MCF 10A (cell line): ENCODE measurements at regions not wholly inside any gene's neighbourhood (a gene's known extent, or its start where the extent isn't known, plus 50 kb on each side); places are given as distances from the start of the nearest gene placed in this dataset.
A peak's percentile ranks its signal among the peaks of the same experiment; 100 is the strongest.

Source experiments
- BruUV-seq: library from RNA; stranded (reverse); fragments of 400-500 nt; replicated peaks from 2 replicates; lab custom pipeline; 2021; lab: Mats Ljungman, UMichigan
- CTCF ChIA-PET: fragments of 300-600 bp; sonication (Branson Sonifier 250); formaldehyde crosslinking; extraction: SDS; loops from one replicate; lab custom pipeline; 2021; ENCODE audit warnings: antibody characterized with exemption, inconsistent platforms; lab: Yijun Ruan, JAX
- POLR2A ChIA-PET: fragments of 300-600, 350-650 bp; sonication (Branson Sonifier 250); formaldehyde crosslinking; extraction: SDS; loops from one replicate; lab custom pipeline; 2020; ENCODE audit warnings: antibody characterized with exemption, inconsistent platforms; lab: Yijun Ruan, JAX
- DNase-seq: peaks from one replicate; pipeline ENCODE4 v3.0.0-alpha.2; 2018; ENCODE audit not compliant: unreplicated experiment
- H3K27ac Mint-ChIP-seq: one replicate; pipeline ENCODE4 v1.8.0; 2022; ENCODE audit warnings: mild to moderate bottlenecking, low read depth, mixed read lengths; ENCODE audit not compliant: unreplicated experiment
- H3K27me3 Mint-ChIP-seq: one replicate; pipeline ENCODE4 v1.8.0; 2022; ENCODE audit warnings: mixed read lengths; ENCODE audit not compliant: insufficient read depth, unreplicated experiment
- H3K36me3 Mint-ChIP-seq: one replicate; pipeline ENCODE4 v1.8.0; 2022; ENCODE audit warnings: mild to moderate bottlenecking, moderate library complexity, mixed read lengths; ENCODE audit not compliant: insufficient read depth, unreplicated experiment
- H3K4me1 Mint-ChIP-seq: one replicate; pipeline ENCODE4 v1.8.0; 2022; ENCODE audit warnings: mixed read lengths; ENCODE audit not compliant: insufficient read depth, unreplicated experiment
- H3K4me3 Mint-ChIP-seq: one replicate; pipeline ENCODE4 v1.8.0; 2022; ENCODE audit warnings: mild to moderate bottlenecking, moderate library complexity, mixed read lengths; ENCODE audit not compliant: unreplicated experiment
- H3K9me3 Mint-ChIP-seq: one replicate; pipeline ENCODE4 v1.8.0; 2022; ENCODE audit warnings: mixed read lengths; ENCODE audit not compliant: unreplicated experiment
- intact Hi-C: fragments of 100-400 bp; cut with micrococcal nuclease; formaldehyde crosslinking; loops from 2 replicates; pipeline ENCODE4 v1.14.1; 2022
- TF ChIP-seq, protein P1 (sequence below): fragments of 200-600 bp; IDR thresholded peaks from one replicate; pipeline ENCODE4 v1.8.0; 2022; ENCODE audit warnings: antibody characterized with exemption, mild to moderate bottlenecking; ENCODE audit not compliant: unreplicated experiment

DNA sequence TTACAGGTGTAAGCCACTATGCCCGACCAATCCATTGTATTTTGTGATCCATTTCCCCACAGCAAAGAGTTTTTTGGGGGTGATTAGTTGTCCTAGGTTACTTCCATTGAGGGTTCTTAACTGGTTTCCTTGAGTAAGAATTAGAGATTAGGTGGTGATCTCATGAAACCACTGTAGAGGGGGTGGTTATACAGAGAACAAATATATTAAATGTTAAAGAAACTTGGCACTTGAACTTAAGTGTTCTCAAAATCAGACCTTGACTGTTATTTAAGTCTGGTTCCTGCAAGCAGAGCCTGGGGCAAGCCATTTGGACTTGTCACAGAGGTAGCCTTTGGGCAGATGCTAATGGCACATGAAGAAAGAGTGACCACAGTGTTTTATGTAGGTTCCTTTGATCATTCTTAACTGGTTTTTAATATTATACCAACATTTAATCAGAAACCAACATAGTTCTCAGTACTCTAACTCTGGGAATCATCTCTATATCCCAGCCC, 288.5 kb downstream of the SOX4 start:
- ChIA-PET POLR2A (no interaction called here), CTCF (interaction anchor here (0.6 kb wide), 1 partner anchor 284 kb away, joined by 5 read pairs; no protein-coding TSS in a partner anchor)
- peaks cover 18% of the 10 kb centered on the region for H3K9me3 Mint-ChIP-seq
- TF ChIP-seq, protein P1, sequence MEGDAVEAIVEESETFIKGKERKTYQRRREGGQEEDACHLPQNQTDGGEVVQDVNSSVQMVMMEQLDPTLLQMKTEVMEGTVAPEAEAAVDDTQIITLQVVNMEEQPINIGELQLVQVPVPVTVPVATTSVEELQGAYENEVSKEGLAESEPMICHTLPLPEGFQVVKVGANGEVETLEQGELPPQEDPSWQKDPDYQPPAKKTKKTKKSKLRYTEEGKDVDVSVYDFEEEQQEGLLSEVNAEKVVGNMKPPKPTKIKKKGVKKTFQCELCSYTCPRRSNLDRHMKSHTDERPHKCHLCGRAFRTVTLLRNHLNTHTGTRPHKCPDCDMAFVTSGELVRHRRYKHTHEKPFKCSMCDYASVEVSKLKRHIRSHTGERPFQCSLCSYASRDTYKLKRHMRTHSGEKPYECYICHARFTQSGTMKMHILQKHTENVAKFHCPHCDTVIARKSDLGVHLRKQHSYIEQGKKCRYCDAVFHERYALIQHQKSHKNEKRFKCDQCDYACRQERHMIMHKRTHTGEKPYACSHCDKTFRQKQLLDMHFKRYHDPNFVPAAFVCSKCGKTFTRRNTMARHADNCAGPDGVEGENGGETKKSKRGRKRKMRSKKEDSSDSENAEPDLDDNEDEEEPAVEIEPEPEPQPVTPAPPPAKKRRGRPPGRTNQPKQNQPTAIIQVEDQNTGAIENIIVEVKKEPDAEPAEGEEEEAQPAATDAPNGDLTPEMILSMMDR, result no peak
- BruUV-seq, result no TSS peak
- no peaks in the 10 kb centered on the region for H3K36me3 Mint-ChIP-seq
- peaks cover 8% of the 10 kb centered on the region for H3K4me1 Mint-ChIP-seq
- no peak for DNase-seq
- intact Hi-C loops, result no loop called here
- H3K27ac Mint-ChIP-seq, result no peak overlapping the region
- H3K27me3 Mint-ChIP-seq, result no peaks in the 10 kb centered on the region
- H3K4me3 Mint-ChIP-seq, result no peak overlapping the region

DNA sequence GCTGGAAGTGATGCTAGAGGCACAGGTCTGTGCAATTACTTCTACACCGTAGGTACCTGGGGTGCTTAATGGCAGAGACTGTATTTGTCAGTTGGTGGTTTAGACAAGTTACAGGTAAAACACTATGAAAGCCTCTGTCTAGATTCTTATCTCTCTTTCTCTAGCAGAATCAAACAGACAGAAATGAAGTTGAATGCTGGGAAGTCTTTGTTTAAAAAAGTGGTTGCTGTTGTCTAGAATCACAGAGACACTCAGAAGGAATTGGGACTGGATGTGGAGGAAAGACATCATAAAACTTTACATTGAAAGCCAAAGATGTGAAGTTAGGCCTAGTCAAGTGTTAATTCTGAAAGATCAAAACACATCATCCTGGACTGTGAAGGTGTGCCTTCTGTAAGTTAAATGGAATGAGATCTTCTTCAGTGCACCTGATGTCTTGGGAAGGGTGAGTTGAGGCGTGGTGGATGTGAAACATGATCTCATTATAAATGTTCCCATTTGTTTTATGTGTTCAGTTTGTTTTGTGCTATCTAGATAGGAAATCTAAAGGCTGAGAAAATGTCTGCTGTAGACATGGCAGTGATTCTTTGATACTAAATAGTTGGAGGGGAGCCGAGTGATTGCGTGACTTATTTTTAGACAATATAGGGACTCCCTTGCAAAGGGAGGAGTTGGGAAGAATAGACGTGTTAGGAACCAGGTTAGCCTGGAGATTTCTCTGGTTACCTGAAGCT, 290.2 kb downstream of the SOX4 start:
- BruUV-seq, result no TSS peak
- no peak for DNase-seq
- H3K27me3 Mint-ChIP-seq, result no peaks in the 10 kb centered on the region
- H3K36me3 Mint-ChIP-seq, result no peaks in the 10 kb centered on the region
- H3K4me3 Mint-ChIP-seq, result no peak overlapping the region
- POLR2A ChIA-PET, result interaction anchor here (1.7 to 3.0 kb wide), 3 partner anchors 14 to 290 kb away, joined by 6 to 14 read pairs (median 7); partner anchors contain the start of gene SOX4
- TF ChIP-seq, protein P1, result no peak
- intact Hi-C loops, result loop anchor here (2.0 kb wide), 1 partner anchor 27 kb away; no protein-coding TSS in a partner anchor
- CTCF ChIA-PET, result no interaction called here
- peaks cover 8% of the 10 kb centered on the region for H3K4me1 Mint-ChIP-seq
- H3K9me3 Mint-ChIP-seq, result peaks cover 10% of the 10 kb centered on the region
- H3K27ac Mint-ChIP-seq, result peak overlapping the region; percentile 11

DNA sequence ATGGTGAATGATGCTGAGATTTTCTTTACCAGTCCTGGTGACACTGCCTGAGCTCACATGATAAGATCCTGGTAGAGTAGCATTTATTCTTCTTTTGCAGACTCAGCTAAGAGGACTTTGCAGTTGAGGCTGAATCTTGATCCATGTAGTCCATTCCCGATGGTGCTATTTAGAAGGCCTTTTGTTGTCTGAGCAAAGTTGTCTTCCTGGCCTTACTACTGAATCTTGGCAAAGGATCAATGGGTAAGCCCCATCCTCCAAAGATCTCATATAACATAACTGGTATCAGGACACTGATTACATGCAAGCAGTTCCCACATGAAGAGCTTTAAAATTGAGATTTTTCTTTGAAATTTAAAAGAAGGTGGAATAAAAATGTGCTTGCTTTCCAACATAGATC, 291.6 kb downstream of the SOX4 start:
- POLR2A ChIA-PET, result interaction anchor here (0.6 to 3.0 kb wide), 14 partner anchors 12 to 291 kb away, joined by 3 to 17 read pairs (median 5); partner anchors contain the start of gene SOX4
- Mint-ChIP-seq H3K27me3 (no peaks in the 10 kb centered on the region), H3K9me3 (peaks cover 8% of the 10 kb centered on the region), H3K36me3 (no peaks in the 10 kb centered on the region), H3K4me3 (no peak overlapping the region), H3K4me1 (peaks cover 8% of the 10 kb centered on the region), H3K27ac (no peak overlapping the region)
- CTCF ChIA-PET, result interaction anchor here (0.6 kb wide), 2 partner anchors 15 to 946 kb away, joined by 3 read pairs; no protein-coding TSS in a partner anchor
- DNase-seq, result no peak
- intact Hi-C loops, result loop anchor here (2.0 kb wide), 1 partner anchor 28 kb away; no protein-coding TSS in a partner anchor
- TF ChIP-seq, protein P1, result no peak
- no TSS peak for BruUV-seq

DNA sequence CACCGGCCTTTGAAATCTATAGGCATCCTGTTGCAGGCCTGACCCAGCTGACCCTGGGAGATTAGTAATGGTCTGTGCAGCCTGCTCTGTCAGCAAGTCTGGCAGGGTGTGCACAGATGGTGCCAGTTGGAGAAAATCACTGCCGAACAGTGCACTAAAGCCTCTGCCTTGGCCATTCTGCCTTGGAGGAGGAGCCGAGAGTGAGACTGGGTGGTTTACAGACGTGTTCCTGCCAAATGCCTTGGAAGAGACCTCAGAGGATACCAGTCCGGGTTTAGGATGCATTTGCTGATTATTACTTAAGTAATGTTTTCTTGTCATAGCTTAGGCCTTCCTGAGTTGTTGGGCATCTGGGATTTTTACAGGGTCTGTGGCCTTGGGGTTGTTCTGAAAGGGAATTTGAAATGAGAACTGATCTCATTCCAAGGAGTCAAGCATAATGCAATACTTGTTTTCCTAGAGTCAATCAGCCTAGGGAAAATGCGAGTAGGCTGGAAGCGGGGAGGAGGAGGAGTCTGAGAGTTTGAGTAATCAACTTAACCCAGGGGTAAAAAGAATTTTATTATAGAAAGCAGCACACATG, 292.1 kb downstream of the SOX4 start:
- TF ChIP-seq, protein P1, result no peak
- Mint-ChIP-seq H3K36me3 (no peaks in the 10 kb centered on the region), H3K4me1 (peaks cover 8% of the 10 kb centered on the region), H3K9me3 (peaks cover 2% of the 10 kb centered on the region), H3K27me3 (no peaks in the 10 kb centered on the region), H3K27ac (no peak overlapping the region), H3K4me3 (no peak overlapping the region)
- ChIA-PET CTCF (interaction anchor here (0.6 kb wide), 2 partner anchors 16 to 946 kb away, joined by 3 read pairs; no protein-coding TSS in a partner anchor), POLR2A (interaction anchor here (0.7 to 3.0 kb wide), 14 partner anchors 13 to 291 kb away, joined by 3 to 17 read pairs (median 5); partner anchors contain the start of gene SOX4)
- BruUV-seq, result no TSS peak
- intact Hi-C loops, result loop anchor here (2.0 kb wide), 1 partner anchor 29 kb away; no protein-coding TSS in a partner anchor
- DNase-seq, result peak; percentile 71
